Breast epithelium (tissue), 3 donors: ENCODE measurements at regions not wholly inside any gene's neighbourhood (a gene's known extent, or its start where the extent isn't known, plus 50 kb on each side); places are given as distances from the start of the nearest gene placed in this dataset.

Source experiments
- CTCF ChIP-seq, 3 donors: fragments of 450-650 bp; IDR thresholded peaks; one replicate each; pipeline ENCODE4 v1.5.1; 2016 to 2017; ENCODE audit warnings: antibody characterized with exemption in 3 of 3, mild to moderate bottlenecking in 3 of 3, moderate library complexity in 3 of 3
- POLR2A ChIP-seq: fragments of 450-650 bp; IDR thresholded peaks from one replicate; pipeline ENCODE4 v1.6.1; 2016; ENCODE audit warnings: antibody characterized with exemption, mild to moderate bottlenecking, moderate library complexity

GRCh38 chr6:126245077-126245476 lies 94.8 kb upstream of the CENPW start:
- TF ChIP-seq CTCF (IDR thresholded peaks at IDR 0.05) (no peak), POLR2A (no peak)
